CD4-positive, CD25-positive, alpha-beta regulatory T cell (primary cell): ENCODE measurements at regions not wholly inside any gene's neighbourhood (a gene's known extent, or its start where the extent isn't known, plus 50 kb on each side); places are given as distances from the start of the nearest gene placed in this dataset.

Source experiments
- ATAC-seq, 2 donors: fragments of 150-1000 bp; cut with Tn5 transposase; one replicate each; pipeline ENCODE4 v1.10.0; 2021; ENCODE audit warnings: low read depth in 2 of 2, moderate number of reproducible peaks in 2 of 2, moderate library complexity in 1 of 2
- DNase-seq, 3 donors: peaks; one replicate each; pipeline versions ENCODE4 v3.0.0 to v3.0.0-alpha.2; 2012 to 2022; ENCODE audit warnings: mixed read lengths in 1 of 3
- H3K27ac ChIP-seq: one replicate; pipeline ENCODE4 v1.7.0; 2013; ENCODE audit warnings: mild to moderate bottlenecking, low read length; ENCODE audit not compliant: insufficient read depth, poor library complexity, severe bottlenecking
- H3K27me3 ChIP-seq: one replicate; pipeline ENCODE4 v1.7.0; 2013; ENCODE audit warnings: low read length; ENCODE audit not compliant: control insufficient read depth, insufficient read depth
- H3K36me3 ChIP-seq: one replicate; pipeline ENCODE4 v1.7.0; 2013; ENCODE audit warnings: mild to moderate bottlenecking, low read length, moderate library complexity; ENCODE audit not compliant: control insufficient read depth, insufficient read depth
- H3K4me1 ChIP-seq: 2 replicates; pipeline ENCODE4 v1.7.0; 2013; ENCODE audit warnings: mild to moderate bottlenecking, low read length; ENCODE audit not compliant: insufficient read depth, control insufficient read depth, poor library complexity, severe bottlenecking
- H3K4me3 ChIP-seq: one replicate; pipeline ENCODE4 v1.7.0; 2013; ENCODE audit warnings: low read depth, mild to moderate bottlenecking, low read length, moderate library complexity
- H3K9me3 ChIP-seq, 2 experiments: 1 replicate in 1 of 2; 2 replicates in 1 of 2; pipeline ENCODE4 v1.7.0; 2013; ENCODE audit warnings: low read length in 2 of 2, mild to moderate bottlenecking in 1 of 2, moderate library complexity in 1 of 2; ENCODE audit not compliant: control insufficient read depth in 2 of 2
- H3K27ac Mint-ChIP-seq, 3 donors: one replicate each; pipeline ENCODE4 v1.8.0; 2020 to 2022; ENCODE audit warnings: mild to moderate bottlenecking in 3 of 3, mixed read lengths in 3 of 3, moderate library complexity in 2 of 3
- H3K27me3 Mint-ChIP-seq: one replicate; pipeline ENCODE4 v1.8.0; 2022; ENCODE audit warnings: mild to moderate bottlenecking, mixed read lengths
- H3K36me3 Mint-ChIP-seq: one replicate; pipeline ENCODE4 v1.8.0; 2020; ENCODE audit warnings: mixed read lengths
- H3K4me1 Mint-ChIP-seq, 4 donors: one replicate each; pipeline ENCODE4 v1.8.0; 2020 to 2022; ENCODE audit warnings: mixed read lengths in 4 of 4, mild to moderate bottlenecking in 1 of 4
- H3K4me3 Mint-ChIP-seq, 4 donors: one replicate each; pipeline ENCODE4 v1.8.0; 2020 to 2022; ENCODE audit warnings: mild to moderate bottlenecking in 4 of 4, mixed read lengths in 4 of 4, moderate library complexity in 3 of 4
- H3K9me3 Mint-ChIP-seq, 7 donors: one replicate each; pipeline ENCODE4 v1.8.0; 2020 to 2022; ENCODE audit warnings: mixed read lengths in 7 of 7, mild to moderate bottlenecking in 3 of 7, moderate library complexity in 2 of 7

DNA sequence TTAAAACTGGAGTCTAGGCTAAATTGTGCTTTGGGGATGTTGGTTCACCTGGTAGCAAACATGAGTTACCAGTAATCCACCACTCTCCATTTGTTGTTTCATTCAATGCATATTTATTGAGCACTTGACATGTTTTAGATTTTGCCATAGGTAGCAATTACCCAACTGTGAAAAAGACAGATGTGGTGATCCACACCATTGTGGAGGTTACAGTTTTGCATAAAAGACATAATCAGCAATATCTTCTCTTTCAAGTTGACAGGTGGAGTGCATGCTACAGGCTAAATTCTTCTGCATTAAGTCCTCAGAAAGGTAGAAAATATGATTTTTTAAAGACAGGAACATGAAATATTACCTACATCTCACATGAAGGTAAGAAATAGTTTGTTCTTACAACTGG is 143.0 kb upstream of the TSHZ2 start:
- Mint-ChIP-seq H3K36me3 (no peaks in the 10 kb centered on the region), H3K9me3 (peaks cover under 1 to 12% (median 6%) of the 10 kb centered on the region in 7 donors), H3K4me3 (no peak overlapping the region), H3K4me1 (peaks cover 0 to 2% (median 0%) of the 10 kb centered on the region in 4 donors), H3K27me3 (peaks cover 15% of the 10 kb centered on the region), H3K27ac (no peak overlapping the region)
- H3K27ac ChIP-seq, result no peak overlapping the region
- DNase-seq (no peak), ATAC-seq (no peak)
- no peaks in the 10 kb centered on the region for H3K4me1 ChIP-seq
- no peaks in the 10 kb centered on the region for H3K27me3 ChIP-seq
- H3K4me3 ChIP-seq, result no peak overlapping the region
- no peaks in the 10 kb centered on the region for H3K36me3 ChIP-seq
- peaks cover 0 to 8% of the 10 kb centered on the region in 2 experiments for H3K9me3 ChIP-seq

DNA sequence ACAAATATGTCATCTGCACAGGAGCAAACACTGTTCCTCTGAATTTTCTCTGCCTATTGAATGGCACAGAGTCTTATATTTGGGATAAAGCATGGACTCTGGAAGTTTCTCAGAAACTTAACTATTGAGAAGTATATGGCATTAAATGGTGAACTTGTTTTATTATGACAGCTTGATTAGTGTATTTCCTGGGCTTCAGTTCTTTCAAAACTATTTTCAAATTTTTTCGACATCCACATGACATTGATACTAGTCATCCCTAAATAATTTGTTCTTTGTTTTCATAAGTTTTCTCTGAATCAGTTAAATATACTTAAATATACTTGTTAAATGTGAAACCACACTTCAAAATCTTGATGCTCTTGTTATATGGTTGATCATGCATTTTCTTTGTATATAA is 144.0 kb upstream of the TSHZ2 start:
- peaks cover 0 to 2% (median 0%) of the 10 kb centered on the region in 4 donors for H3K4me1 Mint-ChIP-seq
- no peaks in the 10 kb centered on the region for H3K27me3 ChIP-seq
- H3K9me3 ChIP-seq, result peaks cover 0 to 8% of the 10 kb centered on the region in 2 experiments
- H3K4me3 Mint-ChIP-seq, result no peak overlapping the region
- ATAC-seq, result no peak
- H3K36me3 Mint-ChIP-seq, result no peaks in the 10 kb centered on the region
- H3K4me1 ChIP-seq, result no peaks in the 10 kb centered on the region
- H3K27ac Mint-ChIP-seq, result no peak overlapping the region
- no peak overlapping the region for H3K27ac ChIP-seq
- no peak overlapping the region for H3K4me3 ChIP-seq
- no peaks in the 10 kb centered on the region for H3K36me3 ChIP-seq
- DNase-seq, result no peak
- H3K27me3 Mint-ChIP-seq, result peaks cover 18% of the 10 kb centered on the region
- H3K9me3 Mint-ChIP-seq, result peaks cover 0 to 12% (median 4%) of the 10 kb centered on the region in 7 donors

DNA sequence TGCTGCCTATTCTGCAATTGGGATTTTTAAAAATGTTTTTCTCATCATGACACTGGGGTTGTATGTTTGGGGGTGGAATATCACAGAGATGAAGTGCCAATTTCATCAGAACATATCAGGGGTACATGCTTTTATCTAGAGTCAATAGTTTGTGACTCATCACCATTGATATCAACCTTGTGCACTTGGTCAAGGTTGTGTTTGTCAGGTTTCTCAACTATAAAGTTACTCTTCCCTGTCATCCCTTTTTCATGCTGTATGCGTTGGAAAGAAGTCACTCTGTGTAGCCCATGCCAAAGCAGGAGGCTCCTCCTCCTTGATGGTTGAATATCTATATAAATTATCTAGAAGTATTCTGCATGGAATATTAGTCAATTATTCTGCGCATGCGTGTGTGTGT is 145.4 kb upstream of the TSHZ2 start:
- H3K4me3 ChIP-seq, result no peak overlapping the region
- H3K27me3 ChIP-seq, result no peaks in the 10 kb centered on the region
- no peaks in the 10 kb centered on the region for H3K36me3 Mint-ChIP-seq
- peaks cover 18% of the 10 kb centered on the region for H3K27me3 Mint-ChIP-seq
- peaks cover 0 to 2% (median 0%) of the 10 kb centered on the region in 4 donors for H3K4me1 Mint-ChIP-seq
- H3K4me3 Mint-ChIP-seq, result no peak overlapping the region
- H3K36me3 ChIP-seq, result no peaks in the 10 kb centered on the region
- DNase-seq (no peak), ATAC-seq (no peak)
- no peak overlapping the region for H3K27ac ChIP-seq
- no peak overlapping the region for H3K27ac Mint-ChIP-seq
- H3K9me3 Mint-ChIP-seq, result peaks cover 0 to 12% (median 4%) of the 10 kb centered on the region in 7 donors
- no peaks in the 10 kb centered on the region for H3K4me1 ChIP-seq
- H3K9me3 ChIP-seq, result peaks cover 0 to 8% of the 10 kb centered on the region in 2 experiments

DNA sequence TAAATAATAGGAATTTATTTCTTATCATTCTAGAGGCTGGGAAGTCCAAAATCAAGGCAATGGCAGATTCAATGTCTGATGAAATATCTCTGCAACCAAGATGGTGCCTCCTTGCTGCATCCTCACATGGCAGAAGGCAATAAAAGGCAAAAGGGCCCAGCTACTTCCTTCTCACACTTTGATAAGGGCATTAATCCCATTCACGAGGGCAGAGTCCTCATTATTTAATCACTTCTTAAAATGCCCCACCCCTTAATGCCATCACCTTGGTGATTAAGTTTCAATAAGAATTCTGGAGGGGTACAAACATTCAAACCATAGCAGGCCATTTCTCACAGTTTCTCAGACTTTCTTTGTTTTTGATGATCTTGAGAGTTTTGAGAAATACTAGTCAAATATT is 145.8 kb upstream of the TSHZ2 start:
- Histone ChIP-seq H3K36me3 (no peaks in the 10 kb centered on the region), H3K27me3 (no peaks in the 10 kb centered on the region), H3K9me3 (peaks cover 0 to 8% of the 10 kb centered on the region in 2 experiments), H3K4me1 (no peaks in the 10 kb centered on the region), H3K4me3 (no peak overlapping the region), H3K27ac (no peak overlapping the region)
- DNase-seq, result no peak
- Mint-ChIP-seq H3K4me3 (no peak overlapping the region), H3K36me3 (no peaks in the 10 kb centered on the region), H3K27me3 (peaks cover 18% of the 10 kb centered on the region), H3K9me3 (peaks cover 0 to 12% (median 4%) of the 10 kb centered on the region in 7 donors), H3K4me1 (peaks cover 0 to 2% (median 0%) of the 10 kb centered on the region in 4 donors), H3K27ac (no peak overlapping the region)
- ATAC-seq, result no peak

DNA sequence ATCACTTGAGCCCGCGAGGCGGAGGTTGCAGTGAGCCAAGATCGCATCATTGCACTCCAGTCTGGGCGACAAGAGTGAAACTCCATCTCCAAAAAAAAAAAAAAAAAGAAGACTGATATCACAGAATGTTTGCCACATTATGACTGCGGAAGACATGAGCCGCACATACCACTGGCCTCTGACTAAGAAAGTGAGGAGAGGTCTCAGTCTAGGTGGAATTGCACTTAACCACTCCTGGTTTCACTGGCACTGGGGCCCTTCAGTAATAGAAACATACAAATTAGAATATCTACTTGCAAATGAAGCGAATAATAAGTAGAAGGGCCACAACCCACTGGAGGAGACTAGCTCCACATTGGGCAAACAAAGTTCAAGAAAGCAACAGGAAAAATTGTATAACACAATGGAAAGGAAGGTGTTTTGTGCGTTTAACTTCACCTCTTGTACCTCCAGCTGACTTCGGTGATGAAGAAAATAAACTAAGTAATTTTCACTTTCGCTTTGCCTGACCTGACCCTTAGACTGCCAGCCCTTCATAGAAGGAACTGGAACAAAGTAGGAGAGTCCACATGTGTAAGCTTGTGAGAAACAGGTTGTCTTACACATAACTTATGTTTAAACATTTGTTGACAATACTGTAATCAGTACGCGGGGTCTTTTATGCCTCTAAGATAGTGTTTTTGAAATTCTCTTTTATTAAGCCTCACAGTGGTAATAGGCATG is 147.5 kb upstream of the TSHZ2 start:
- H3K4me3 ChIP-seq, result no peak overlapping the region
- ATAC-seq, result no peak
- Mint-ChIP-seq H3K9me3 (peaks cover 0 to 7% (median 2%) of the 10 kb centered on the region in 7 donors), H3K27me3 (peaks cover 12% of the 10 kb centered on the region), H3K4me3 (no peak overlapping the region), H3K36me3 (no peaks in the 10 kb centered on the region), H3K4me1 (peaks cover 0 to 2% (median 0%) of the 10 kb centered on the region in 4 donors), H3K27ac (no peak overlapping the region)
- no peaks in the 10 kb centered on the region for H3K36me3 ChIP-seq
- DNase-seq, result no peak
- H3K4me1 ChIP-seq, result no peaks in the 10 kb centered on the region
- no peak overlapping the region for H3K27ac ChIP-seq
- H3K27me3 ChIP-seq, result no peaks in the 10 kb centered on the region
- peaks cover 0 to 4% of the 10 kb centered on the region in 2 experiments for H3K9me3 ChIP-seq

DNA sequence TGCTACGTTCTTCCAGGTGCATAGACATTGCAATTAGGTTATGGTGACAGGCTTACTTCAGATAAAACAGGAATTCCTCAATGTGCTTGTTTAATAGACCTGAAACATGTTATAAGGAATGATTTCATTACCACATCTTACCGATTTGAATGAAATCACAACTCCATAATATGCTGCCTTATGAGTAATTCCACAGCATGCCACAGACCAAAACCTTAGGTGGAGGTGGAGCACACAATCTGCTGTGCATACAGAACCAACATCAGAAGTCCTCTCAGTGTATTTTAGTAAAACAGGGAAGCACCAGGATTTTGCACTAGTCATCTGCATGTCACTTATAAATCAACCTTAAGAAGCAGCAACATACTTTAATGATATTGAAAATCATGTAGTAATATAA is 148.9 kb upstream of the TSHZ2 start:
- no peak overlapping the region for H3K4me3 Mint-ChIP-seq
- H3K4me1 Mint-ChIP-seq, result peaks cover 0 to 2% (median 0%) of the 10 kb centered on the region in 4 donors
- Histone ChIP-seq H3K9me3 (no peaks in the 10 kb centered on the region), H3K4me1 (no peaks in the 10 kb centered on the region), H3K36me3 (no peaks in the 10 kb centered on the region), H3K27me3 (no peaks in the 10 kb centered on the region), H3K27ac (no peak overlapping the region), H3K4me3 (no peak overlapping the region)
- peaks cover 0 to 5% (median 1%) of the 10 kb centered on the region in 7 donors for H3K9me3 Mint-ChIP-seq
- DNase-seq (no peak), ATAC-seq (no peak)
- no peaks in the 10 kb centered on the region for H3K36me3 Mint-ChIP-seq
- H3K27ac Mint-ChIP-seq, result no peak overlapping the region
- peaks cover 5% of the 10 kb centered on the region for H3K27me3 Mint-ChIP-seq

DNA sequence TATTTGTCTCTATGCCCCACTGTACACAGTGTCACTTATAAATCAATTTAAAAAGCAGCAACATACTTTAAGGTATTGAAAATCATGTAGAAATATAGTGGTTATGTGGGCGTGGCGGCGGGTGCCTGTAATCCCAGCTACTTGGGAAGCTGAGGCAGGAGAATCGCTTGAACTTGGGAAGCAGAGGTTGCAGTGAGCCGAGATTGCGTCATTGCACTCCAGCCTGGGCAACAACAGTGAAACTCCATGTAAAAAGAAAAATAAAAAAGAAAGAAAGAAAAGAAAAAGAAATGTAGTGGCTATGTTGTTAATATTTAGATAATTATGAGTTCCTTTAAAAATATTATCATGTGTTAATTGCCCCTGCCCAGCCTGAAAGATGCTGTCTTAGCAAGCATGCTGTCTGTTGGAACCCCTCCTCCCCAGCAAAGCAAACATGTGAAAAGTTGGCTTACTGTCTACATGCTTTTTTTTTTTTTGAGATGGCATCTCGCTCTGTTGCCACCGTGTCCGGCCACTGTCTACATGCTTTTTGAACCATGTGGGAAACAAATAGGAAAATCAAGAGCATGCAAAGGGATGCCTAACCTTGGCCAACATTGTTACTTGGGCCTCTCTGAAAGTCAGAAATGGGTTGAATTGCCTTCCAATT is 151.4 kb upstream of the TSHZ2 start:
- Mint-ChIP-seq H3K27ac (no peak overlapping the region), H3K4me3 (no peak overlapping the region), H3K36me3 (no peaks in the 10 kb centered on the region), H3K9me3 (peaks cover 0 to 3% (median 0%) of the 10 kb centered on the region in 7 donors), H3K27me3 (peaks cover 5% of the 10 kb centered on the region), H3K4me1 (peaks cover 0 to 2% (median 0%) of the 10 kb centered on the region in 4 donors)
- Histone ChIP-seq H3K4me3 (no peak overlapping the region), H3K9me3 (no peaks in the 10 kb centered on the region), H3K27me3 (no peaks in the 10 kb centered on the region), H3K4me1 (no peaks in the 10 kb centered on the region), H3K27ac (no peak overlapping the region), H3K36me3 (no peaks in the 10 kb centered on the region)
- ATAC-seq, result no peak
- no peak for DNase-seq
